ENCODE measurements at regions not wholly inside any gene's neighbourhood (a gene's known extent, or its start where the extent isn't known, plus 50 kb on each side); places are given as distances from the start of the nearest gene placed in this dataset.
"Not testable (repeated sequence)": the region's sequence is repeated elsewhere in the genome, so short reads cannot be mapped to it uniquely, and the experiment has no call there.

DNA sequence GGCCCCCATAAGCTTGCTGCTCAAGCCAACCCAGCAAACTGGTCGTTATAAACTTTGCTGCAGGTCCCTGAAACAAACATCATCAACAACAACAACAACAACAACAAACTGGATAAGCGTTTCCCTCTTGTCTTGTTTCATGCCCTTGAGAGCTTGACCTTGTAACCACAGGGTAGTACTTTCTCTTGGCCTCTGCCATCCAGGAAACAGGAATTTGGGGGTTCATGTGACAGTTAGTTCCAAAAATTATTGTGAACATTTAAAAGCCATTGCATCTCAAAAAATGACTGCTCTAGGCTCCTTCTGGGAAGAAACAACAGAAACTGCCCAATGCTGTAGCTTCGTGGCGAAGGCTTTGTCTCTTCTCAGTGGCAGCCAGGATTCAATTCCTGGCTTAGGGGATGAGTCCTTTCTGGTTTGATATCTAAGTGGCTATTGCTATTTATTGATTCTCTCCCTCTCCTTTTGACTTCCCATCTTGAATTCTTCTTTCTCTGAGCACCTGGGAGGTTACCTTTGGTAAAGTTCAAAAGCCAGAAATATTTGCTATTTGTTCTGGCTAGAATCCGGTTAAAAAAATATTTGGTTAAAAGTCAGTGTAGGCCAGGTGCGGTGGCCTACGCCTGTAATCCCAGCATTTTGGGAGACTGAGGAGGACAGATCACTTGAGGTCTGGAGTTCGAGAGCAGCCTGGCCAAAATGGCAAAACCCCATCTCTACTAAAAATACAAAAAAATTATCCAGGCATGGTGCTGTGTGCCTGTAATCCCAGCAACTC lies 52.0 kb upstream of the CPM start:
- DNase-seq = no peak

DNA sequence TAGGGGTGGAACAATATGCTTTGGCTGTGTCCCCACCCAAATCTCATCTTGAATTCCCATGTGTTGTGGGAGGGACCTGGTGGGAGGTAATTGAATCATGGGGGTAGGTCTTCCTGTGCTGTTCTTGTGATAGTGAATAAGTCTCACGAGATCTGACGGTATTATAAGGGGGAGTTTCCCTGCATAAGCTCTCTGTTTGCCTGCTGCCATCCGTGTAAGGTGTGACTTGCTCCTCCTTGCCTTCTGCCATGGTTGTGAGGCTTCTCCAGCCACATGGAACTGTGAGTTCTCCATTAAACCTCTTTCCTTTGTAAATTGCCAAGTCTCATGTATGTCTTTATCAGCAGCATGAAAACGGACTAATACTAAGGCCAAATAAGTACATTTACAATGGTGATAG lies 64.6 kb upstream of the CPM start:
- not testable (repeated sequence) for DNase-seq

DNA sequence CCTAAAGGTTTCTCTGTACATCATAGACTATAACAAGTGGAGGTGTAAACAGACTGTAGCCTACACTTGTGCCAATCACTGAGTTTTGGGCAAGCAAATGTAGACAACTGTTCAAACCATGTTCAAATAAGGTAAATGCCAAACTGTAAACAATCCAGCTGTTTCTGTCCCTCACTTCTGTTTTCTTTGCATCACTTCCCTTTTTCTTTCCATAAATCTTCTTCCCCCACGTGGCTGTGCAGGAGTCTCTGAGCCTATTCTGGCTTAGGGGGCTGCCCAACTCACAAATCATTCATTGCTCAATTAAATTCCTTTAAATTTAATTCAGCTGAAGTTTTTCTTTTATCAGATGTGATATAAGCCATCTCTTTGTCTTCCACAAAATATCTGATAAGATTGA lies 65.1 kb upstream of the CPM start:
- no peak for DNase-seq

DNA sequence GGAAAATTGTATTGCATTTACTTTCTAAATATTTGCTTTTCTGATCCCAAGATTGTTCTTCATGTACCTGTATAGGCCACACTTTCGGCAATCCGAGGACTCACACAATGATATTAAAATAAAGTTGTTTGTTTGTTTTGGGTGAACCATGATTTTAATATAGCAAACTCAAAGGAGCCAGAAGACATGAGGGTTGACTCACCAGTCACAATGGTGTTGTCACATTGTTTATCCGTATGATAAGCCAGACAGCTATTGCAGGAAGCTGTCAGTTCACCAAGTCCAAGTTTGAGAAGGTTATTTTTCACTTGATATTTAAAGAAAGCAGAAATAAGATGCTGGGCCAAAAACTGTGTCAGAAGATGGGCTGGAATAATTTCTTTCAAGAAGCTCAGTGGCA lies 67.1 kb upstream of the CPM start:
- no peak for DNase-seq

DNA sequence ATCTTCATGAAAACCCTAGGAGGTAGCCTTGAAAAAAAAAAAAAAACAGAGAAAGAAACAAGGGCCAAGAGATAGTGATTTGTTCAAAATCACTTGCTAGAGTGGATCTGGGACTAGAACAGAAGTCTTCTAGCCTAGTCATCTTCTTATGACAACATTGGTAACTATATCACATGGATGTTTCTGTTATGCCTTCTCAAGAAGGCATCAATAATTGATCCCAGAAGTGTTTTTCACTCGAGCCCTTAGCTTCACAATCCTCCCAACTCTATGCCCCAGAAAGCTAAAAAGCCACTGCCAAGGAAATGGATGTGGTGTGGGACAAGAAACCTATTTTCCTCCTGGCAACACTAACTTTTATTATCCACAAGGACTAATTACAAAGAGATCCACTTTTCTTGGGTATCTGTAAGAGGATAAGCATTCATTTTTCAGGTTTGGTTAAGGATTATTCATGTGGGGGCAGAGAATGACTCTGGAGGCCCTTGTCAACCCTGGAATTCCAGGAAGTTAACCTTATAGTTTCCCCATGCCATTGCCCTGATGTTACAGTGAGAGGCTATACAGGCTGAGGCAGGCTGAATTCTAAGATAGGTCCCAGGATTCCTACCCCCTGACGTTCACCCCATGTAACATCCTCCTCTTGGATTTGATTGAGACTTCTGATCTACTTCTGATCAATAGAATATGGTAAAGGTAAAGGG lies 67.7 kb upstream of the CPM start:
- peak; percentile 53 for DNase-seq

DNA sequence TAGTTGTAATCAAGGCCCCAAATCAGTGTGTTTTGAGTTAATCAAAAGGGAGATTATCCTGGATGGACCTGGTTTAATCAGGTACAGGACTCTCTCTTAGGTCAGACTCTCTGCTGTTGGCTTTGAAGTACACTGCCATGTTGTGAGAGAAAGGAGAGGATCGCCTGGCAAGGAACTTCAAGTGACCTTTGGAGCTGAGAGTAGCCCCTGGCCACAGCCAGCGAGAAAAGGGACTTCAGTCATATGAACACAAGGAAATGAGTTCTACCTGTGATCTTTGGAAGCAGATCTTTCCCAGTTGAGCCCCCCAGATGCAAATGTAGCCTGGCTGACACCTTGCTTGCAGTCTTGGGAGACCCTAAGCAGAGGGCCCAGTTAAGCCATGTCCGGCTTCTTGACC lies 68.3 kb upstream of the CPM start:
- no peak for DNase-seq

DNA sequence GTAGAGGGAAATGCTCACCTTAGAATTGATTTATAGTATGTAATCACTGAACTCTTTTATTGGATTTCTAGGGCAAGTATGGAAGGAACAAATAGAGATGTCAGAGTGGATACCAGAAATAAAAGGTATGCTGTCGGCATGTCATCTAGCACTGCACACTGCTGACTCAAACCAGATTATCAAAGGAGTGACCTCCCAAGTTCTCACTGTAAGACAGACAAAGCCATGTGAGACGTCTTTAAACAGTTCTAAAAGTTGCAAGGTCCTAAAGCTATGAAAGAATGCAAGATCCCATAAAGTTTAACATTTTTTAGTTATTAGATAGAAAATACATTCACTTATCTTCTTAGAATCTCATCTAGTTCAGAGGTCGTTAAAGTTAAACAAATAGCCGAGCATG lies 70.0 kb upstream of the CPM start:
- DNase-seq = peak; percentile 31

DNA sequence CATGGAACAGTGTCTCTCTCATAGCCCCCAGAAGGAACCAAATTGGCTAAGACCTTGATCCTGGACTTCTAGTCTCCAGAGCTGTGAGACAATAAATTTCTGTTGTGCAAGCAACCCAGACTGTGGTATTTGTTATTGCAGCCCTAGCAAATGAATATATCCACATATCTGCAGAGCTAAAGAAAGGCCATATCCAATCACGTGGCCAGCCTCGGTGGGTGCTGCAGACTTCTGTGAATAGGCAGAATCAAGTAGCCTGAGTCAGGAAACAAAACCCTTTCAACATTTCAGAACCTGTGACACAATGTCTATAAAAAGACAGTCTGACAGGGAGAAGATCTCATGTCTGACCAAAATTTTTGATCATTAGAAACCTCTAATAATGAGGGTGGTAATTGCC lies 71.0 kb upstream of the CPM start:
- no peak for DNase-seq

DNA sequence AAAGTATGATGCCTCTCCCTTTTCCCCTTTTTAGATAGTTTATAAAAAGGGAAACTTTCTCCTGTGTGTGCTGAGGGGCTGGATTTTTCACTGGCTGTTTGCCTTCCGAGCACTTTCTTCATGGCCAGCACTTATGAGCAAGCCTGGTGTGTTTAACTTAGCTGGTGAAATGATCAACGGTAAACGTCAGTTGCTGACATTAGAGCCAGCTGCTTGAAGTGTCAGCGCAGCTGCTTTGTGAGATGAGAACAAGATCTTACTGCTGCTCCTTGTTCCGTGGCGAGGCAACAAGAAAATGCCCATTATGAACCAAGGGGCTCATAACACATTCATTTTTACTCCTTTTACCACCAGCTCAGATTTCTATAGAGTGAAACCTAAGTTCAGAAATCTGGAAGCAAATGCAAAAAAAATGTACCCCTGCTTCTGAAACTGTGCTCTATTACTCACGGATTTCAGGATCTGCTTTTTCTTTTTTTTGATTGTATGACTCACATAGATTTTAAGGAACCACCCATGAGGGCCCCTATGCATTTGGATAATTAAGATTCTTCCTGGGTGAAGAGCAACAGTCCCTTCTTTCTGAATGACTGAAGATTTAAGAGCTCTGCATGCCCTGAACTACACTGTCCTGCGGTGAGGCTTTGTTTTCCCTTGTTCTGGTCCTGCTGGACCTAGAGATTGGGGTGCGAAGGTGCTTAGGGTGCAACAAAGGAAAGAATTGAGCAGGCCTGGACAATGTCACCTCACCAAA lies 74.3 kb upstream of the CPM start:
- DNase-seq = peak; percentile 77

DNA sequence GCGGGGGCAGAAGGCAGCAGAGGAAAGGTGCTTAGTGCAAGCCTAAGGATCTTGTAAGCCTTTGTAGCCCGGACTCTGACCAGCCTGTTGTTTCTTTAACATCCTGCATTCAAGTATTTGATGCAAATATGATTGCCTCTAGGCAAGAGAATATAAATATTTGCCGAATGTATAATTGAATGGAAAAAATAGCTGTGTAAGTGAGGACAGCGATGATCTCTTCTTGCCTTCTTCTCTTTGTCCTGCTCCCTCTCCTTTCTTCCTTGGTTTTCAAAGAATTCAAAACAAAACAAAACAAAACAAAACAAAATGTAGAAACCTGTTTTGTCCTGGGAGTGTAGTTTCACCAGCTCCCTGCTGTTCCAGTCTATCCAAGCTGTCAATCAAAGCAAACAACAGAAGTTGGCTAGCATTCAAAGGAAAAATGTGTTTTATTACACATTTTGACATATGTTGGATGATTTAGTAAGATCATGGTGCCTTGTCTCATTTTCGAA lies 74.9 kb upstream of the CPM start:
- DNase-seq = peak; percentile 31

DNA sequence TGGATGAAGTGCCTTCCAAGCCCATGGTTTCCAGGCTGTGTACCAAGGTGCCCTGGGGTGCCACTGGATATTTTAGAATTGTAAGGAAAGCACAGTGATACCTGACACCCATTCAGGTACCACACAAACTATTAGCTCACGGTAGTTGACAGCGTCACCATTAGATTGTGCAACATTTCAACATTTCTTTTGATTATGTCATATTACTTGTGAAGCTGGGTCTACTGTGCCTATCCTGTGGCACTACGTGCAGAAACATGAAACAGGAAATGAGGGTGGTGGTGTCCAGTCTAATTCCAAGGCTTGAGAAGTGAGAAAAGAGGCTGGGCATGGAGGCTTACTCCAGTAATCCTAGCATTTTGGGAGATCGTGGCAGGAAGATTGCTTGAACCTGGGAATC lies 75.5 kb upstream of the CPM start:
- no peak for DNase-seq

DNA sequence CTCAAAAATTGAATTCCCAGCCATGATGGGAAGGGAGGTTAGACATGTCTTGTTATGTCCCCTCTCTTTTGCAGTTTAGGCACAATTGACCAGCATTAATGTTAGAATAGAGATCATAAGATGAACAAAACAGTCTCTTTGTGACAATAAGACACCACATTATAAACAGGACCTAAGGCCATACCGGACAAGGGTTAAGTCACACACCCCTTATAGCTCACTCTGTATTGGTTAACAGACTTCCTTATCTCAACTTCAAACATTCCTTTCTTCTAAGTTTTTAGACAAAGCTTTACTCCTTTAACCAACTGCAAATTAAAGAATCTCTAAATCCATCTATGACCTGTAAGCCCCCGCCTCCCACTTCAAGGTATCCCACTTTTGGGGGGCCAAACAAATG lies 81.1 kb upstream of the CPM start:
- no peak for DNase-seq

DNA sequence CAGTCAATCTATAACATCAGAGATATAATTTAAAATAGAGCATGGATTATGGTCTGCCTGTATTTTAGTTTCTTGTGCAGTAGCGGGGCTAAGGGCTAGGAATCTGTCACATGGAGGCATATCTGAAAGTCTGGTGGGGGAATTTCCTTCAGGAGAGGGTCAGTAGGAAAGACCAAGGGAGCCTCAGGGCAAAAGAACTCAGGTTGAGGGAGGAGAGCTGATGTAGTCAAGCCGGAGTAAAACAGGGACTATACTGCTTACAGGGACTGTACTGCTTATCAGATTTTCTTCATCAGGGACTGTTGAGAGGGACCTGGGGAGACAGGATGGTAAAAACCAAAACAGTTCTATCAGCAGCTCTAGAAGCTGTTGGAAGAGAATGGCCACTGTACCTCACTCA lies 82.0 kb upstream of the CPM start:
- no peak for DNase-seq

DNA sequence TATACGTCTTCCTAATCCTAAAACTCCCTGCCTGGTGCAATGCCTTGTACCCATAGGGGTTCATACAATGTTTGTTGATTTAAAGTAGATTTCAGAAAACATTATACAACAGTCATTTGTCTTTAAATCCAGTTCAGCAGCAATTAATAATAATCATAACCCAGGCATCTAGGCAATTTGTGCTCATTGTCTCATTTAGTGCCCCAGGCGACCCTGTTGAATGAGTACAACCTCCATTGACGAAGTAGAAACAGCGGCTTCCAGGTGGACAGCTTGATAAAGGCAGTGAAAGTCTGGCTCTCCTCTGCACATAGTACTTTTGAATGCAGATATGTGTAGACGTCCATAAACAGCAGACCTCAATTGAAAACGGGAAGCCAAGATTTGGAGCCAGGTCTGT lies 82.9 kb upstream of the CPM start:
- DNase-seq = no peak

DNA sequence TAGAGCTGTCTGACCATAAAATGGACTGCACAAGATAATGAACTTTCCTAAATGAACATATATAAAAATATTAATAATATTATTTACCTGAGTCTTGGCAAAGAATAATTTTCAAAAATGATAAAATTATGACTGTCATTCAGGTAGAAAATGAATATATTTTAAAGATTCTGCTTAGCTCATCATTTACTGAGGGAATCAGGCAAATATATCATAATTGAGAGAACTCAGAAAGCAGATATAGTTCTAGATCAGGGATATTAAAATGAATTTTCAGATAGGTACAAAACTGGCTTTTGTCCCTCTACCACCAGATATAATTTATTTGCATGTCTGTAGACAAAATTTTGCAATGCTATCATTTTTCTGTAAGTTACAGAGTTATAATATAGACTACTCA lies 86.1 kb upstream of the CPM start:
- no peak for DNase-seq

DNA sequence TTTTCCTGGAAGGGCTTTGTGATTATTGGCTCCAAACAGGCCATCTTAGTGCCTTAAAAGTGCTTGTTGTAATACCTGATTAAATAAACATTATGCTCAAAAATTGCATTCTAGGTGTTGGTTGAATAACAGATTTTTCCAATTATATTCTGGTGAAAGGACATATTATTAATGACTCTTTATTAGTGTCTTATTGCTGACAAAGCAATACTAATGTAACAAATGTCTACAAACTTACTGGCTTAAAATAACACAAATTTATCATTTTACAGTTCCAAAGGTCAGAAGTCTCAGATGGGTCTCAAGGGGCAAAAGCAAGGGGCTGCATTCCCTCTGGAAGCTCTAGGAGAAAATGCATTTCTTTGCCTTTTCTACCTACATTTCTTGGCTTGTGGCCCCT lies 86.9 kb upstream of the CPM start:
- no peak for DNase-seq

DNA sequence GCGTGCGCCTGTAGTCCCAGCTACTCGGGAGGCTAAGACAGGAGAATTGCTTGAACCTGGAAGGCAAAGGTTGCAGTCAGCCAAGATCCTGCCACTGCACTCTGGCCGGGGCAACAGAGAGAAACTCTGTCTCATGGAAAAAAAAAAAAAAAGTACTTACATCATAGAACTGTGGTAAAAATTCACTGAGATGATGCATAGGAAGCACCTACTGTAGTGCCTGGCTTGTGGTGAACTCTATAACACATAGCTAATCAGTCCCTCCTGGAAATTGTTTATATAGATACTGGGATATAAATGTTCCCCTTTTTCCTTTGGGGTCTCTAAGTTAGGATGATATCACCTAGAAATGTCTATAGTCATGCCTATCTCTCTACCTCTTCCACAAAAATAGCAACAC lies 89.7 kb upstream of the CPM start:
- peak; percentile 16 for DNase-seq

DNA sequence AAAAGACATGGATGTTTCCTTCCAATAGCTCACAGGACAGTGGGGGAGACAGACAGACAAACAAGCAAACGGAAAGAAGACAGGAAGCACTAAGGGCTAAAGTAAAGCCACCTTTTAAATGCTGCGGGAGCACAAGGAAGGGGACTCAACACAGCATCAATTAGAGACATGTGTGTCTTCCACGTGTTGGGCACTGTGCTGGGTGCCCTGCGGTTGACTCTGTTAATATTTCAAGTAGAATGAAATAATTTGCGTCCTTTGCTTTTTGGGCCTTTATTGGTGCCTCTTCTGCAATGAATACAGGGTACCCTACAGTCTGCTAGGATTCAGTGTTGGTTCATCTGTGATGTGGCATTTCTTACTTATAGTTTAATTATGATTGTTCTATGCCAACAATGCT lies 90.9 kb upstream of the CPM start:
- DNase-seq = no peak

DNA sequence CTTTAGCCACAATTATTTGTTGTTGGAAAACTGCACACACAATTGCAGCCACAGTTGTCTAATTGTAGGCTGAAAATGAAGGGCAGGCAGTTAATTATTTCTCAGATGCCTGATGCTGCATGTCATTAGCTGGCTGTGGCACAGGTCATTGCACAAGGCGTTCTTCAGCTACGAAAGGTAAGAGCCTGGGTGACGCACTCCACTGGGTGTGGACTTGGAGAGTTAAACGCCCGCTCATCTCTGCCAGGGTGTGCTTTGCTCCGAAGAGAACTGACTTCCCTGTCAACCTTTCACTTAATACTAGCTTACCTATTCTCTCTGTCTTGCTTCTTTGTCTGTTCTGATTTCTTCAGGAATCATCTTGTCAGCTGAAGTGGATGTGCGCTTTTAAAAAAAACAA lies 91.4 kb upstream of the CPM start:
- no peak for DNase-seq

DNA sequence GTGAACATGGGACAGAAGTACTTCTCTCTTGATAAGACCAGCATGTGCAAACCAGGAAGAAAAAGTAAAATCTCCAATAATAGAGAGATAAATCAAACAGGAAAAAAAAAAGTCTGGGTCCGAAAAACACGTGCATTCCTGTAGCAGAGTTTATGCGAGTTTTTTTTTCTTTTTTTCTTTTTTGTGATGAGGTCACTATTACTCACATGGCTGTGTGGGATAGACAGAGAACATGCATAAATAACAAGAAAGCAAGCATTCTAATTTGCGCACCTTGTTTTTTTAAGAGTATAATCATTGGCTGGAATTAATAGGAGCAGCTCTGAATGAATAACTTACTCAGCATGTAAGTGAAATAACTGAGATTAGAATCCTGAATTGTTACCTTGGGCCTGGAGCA lies 91.9 kb upstream of the CPM start:
- DNase-seq = peak; percentile 34

DNA sequence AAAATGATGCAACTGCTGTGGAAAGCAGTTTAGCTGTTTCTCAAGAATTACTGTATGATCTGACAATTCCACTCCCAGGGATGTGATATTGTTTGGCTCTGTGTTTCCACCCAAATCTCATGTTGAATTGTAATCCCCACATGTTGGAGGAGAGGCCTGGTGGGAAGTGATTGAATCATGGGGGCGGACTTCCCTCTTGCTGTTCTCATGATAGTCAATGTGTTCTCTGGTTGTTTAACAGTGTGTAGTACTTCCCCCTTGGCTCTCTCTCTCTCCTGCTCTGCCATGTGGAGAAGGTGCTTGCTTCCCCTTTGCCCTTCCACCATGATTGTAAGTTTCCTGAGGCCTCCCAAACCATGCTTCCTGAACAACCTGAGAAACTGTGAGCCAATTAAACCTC lies 93.4 kb upstream of the CPM start:
- DNase-seq = no peak

DNA sequence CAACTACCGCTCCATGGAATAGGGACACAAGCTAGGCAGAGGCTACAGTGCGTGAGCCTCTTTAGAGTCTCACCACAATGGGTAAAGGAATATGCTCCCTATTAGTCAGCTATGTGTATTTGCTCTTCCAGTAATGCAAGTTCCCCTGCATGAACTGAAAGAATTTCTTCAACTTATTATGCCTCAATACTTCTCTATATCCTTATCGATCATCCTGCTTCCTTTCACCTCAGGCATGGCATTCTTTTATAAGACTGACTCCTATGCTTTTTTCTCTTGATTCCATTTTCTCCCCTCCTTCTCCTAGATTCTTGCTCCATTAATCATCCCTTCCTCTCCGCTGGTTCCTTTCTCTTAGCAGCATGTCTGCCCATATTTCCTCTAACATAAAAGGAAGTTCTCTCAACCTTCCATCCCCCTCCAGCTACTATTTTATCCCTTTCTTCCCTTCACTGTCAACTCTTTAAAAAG lies 94.5 kb upstream of the CPM start:
- DNase-seq = peak; percentile 74

DNA sequence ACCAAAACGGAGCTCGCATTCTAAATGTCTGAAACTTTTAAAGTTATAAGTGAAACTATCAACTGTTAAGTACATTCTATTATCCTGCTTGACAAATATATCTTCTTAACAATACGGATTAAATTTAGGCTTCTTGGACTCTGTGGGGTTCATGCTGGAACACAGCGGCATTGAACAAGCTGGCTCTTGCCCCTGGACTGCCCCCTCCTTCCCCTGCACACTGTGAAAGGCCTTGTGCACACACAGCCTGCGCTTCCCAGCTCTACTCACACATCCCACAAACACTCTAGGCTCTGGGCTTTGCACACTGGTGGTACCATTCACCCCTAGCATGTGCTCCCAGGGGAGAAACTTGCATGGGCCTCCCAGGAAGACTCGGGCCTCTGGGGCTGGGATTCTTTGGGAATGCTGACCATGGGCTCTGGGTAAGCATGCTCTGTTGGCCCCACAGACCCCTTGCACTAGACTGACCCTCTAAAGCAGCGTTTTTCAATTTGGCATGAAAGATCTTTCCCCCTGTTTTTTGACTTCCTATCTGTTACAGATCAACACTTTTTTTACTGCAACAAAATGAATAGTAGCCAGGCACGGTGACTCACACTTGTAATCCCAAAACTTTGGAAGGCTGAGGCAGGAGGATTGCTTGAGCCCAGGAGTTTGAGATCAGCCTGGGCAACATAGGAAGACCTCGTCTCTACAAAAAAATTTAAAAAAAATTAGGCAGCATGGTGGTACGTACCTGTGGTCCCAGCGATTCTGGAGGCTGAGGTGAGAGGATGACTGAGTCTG lies 96.2 kb upstream of the CPM start:
- peak; percentile 43 for DNase-seq
